22Rv1 (cell line): ENCODE measurements at regions not wholly inside any gene's neighbourhood (a gene's known extent, or its start where the extent isn't known, plus 50 kb on each side); places are given as distances from the start of the nearest gene placed in this dataset.

Source experiments
- ZFX ChIP-seq: fragments of 450-650 bp; IDR thresholded peaks from 2 replicates; pipeline ENCODE4 v1.6.1; 2017; ENCODE audit warnings: antibody characterized with exemption, borderline replicate concordance
- TF ChIP-seq, protein P1 (sequence below): fragments of 450-650 bp; IDR thresholded peaks from 2 replicates; pipeline ENCODE4 v1.5.1; 2017; ENCODE audit warnings: mild to moderate bottlenecking

- TF ChIP-seq, protein P1, sequence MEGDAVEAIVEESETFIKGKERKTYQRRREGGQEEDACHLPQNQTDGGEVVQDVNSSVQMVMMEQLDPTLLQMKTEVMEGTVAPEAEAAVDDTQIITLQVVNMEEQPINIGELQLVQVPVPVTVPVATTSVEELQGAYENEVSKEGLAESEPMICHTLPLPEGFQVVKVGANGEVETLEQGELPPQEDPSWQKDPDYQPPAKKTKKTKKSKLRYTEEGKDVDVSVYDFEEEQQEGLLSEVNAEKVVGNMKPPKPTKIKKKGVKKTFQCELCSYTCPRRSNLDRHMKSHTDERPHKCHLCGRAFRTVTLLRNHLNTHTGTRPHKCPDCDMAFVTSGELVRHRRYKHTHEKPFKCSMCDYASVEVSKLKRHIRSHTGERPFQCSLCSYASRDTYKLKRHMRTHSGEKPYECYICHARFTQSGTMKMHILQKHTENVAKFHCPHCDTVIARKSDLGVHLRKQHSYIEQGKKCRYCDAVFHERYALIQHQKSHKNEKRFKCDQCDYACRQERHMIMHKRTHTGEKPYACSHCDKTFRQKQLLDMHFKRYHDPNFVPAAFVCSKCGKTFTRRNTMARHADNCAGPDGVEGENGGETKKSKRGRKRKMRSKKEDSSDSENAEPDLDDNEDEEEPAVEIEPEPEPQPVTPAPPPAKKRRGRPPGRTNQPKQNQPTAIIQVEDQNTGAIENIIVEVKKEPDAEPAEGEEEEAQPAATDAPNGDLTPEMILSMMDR, result no peak
- TF ChIP-seq ZFX, result no peak
Observed at GRCh38 chr3:81932681-81933080, 171.2 kb upstream of the GBE1 start.
